SK-N-DZ (cell line): ENCODE measurements at regions not wholly inside any gene's neighbourhood (a gene's known extent, or its start where the extent isn't known, plus 50 kb on each side); places are given as distances from the start of the nearest gene placed in this dataset.

Source experiments
- DNase-seq: peaks from one replicate; pipeline ENCODE4 v3.0.0-alpha.2; 2015; ENCODE audit warnings: low spot score

GRCh38 chr13:107574517-107575210, 640.7 kb downstream of the LIG4 start:
- DNase-seq: no peak

DNA sequence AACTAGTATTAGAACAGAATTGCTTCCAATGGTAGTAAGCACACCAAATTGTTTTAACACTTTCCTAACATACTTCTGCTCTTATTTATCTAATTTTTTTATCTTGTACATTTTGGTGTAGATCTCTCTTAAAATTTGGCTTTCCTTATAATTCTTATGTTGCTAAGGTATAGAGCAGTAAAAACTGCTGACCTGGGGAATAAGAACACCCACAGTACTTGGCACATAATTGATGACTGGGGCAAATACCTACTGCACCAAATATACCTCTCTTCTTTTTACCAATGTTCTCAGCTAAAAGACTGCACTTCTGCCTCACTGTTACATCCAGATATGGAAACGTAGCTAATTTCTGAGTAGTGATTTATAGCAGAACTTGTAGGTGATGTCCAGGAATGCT, 642.2 kb downstream of the LIG4 start:
- no peak for DNase-seq

DNA sequence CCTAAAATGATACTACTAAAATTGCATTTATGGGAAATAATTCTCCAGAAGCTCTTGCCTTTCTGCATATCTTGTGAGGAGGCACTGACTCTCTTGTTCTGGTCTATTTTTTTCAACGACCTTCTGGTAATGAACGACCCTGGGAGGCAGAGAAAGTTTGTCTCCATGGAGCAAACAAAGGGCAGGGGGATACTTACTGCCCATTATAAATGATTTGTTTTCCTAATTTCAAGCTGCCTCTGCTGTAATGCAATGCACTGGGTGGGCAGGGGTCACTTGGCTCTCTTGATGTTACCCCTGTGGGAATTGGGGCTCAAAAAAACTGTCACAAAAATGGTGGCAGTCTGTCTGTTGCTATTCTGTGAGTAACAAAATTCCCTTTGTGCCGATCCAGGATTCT, 643.2 kb downstream of the LIG4 start:
- no peak for DNase-seq

GRCh38 chr13:107568181-107568580, 647.2 kb downstream of the LIG4 start:
- no peak for DNase-seq

GRCh38 chr13:107563099-107563925, 652.0 kb downstream of the LIG4 start:
- peak; percentile 12 for DNase-seq

GRCh38 chr13:107562203-107562602, 653.1 kb downstream of the LIG4 start:
- DNase-seq: no peak

DNA sequence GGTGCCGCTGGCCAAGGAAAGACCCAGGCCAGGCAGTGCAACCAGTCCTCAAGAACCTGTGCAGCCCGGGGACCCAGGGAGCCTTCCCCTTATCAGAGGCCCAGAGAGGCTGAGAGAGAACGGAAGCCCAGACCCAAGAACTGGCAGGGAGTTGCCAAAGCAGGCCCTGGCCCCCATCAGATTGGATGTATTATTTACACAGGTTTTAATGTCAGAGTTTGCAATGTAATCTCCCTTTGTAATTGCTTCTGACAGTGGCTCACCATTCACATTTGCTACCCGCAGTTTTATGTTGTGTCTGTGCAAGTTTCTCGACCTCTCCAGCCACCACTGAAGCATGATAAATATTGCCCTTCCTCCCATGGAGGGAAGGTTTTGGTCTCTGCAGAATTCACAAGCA, 660.9 kb downstream of the LIG4 start:
- peak; percentile 7 for DNase-seq

DNA sequence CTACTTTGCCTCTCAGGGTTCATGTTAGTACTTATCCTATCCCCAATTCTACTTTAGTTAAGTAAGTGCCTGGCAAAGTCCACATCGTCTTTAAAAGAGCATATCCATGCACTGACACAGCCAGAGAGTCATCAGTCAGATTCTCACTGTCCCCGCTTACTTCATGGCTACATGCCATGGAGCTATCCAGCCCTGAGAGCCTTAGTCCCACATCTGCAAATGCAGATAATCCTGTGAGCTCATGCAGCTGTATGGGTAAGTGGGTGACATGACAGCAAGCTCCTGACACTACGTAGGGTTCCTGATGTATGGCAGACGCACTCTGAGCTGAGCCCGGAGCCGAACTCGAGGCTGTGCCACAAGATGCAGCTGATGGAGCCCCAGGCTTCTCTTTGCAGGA, 661.5 kb downstream of the LIG4 start:
- DNase-seq: peak; percentile 21

GRCh38 chr13:107551521-107551920, 663.8 kb downstream of the LIG4 start:
- DNase-seq: no peak

DNA sequence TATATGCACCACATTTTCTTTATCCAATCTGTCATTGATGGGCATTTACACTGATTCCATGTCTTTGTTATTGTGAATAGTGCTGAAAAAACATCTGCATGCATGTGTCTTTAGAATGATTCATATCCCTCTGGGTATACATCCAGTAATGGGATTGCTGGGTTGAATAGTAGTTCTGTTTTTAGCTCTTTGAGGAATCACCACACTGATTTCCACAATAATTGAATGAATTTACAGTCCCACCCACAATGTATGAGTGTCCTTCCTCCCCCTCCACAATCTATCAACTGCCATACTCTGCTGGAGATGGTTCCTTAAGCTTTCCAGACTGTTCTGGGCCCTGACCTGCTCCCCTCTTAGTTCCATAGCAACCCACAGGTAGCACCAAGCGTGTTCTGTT, 667.0 kb downstream of the LIG4 start:
- no peak for DNase-seq

DNA sequence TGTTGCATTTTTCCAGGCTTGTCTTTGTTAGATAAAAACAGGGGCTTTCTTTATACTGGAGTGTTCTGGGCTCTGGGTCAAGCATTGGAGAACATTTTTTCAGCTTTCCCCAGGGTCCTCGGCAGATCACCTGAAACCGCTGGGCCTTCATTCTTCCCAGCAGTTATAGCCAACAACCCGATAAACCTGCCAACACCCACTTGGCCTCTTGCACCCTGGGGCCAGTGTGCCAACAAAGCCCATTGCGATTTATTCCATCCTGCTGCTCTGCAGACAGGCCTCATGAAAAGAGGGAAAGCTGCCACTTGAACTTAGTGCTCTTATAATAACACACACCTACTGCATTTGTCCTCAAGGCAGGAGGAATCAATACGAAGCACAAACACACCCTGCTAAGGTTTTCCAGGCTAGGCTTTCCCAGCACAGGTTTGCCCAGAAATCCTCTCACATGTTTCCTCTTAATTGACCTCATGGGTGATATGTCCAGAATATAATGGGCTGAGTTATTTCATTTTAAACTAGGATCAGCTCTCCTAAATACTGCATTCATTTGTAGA, 669.3 kb downstream of the LIG4 start:
- DNase-seq: no peak

DNA sequence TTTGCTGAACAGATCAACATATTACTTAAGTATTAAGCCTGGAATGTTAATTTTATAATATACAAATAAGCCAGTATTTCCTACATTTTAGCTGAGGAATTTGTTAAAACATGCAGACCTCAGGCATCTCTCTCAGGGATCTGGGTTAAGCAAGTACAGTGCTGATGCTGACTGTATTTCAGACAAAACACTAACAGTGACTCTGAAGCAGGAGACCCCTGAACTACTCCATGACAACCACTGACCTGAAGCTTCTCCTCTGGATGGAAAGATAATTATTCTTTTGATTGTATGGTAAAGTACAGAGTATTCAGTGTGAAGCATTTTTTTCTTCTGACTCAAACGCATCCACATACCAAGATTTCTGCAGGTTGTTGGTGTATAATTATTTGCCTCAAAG, 680.8 kb downstream of the LIG4 start:
- DNase-seq: no peak

GRCh38 chr13:107531816-107532215, 683.5 kb downstream of the LIG4 start:
- no peak for DNase-seq

GRCh38 chr13:107531180-107531579, 684.2 kb downstream of the LIG4 start:
- no peak for DNase-seq

- DNase-seq: no peak
Measured at GRCh38 chr13:107529035-107529434, 686.3 kb downstream of the LIG4 start.

DNA sequence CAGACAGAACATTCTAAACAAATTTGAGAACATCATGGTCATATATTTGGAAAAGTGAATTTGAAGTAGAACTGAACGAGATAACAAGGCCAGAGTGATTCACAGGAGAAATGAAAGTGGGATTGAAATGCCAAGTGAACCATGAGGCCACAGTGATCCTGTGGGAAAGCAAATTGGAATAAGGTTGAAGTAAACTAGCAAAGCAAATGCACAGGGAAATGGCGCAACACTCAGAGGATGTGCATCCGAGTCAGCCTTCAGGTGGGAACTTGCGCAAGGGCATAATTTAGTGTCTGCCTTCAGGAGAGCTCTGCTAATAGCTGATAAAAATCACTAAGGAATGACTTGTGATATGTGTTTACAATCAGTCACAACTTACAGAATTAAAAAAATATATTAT, 696.6 kb downstream of the LIG4 start:
- no peak for DNase-seq

GRCh38 chr13:107518292-107518691, 697.0 kb downstream of the LIG4 start:
- no peak for DNase-seq

- no peak for DNase-seq
Measured at GRCh38 chr13:107516517-107516916, 698.8 kb downstream of the LIG4 start.

DNA sequence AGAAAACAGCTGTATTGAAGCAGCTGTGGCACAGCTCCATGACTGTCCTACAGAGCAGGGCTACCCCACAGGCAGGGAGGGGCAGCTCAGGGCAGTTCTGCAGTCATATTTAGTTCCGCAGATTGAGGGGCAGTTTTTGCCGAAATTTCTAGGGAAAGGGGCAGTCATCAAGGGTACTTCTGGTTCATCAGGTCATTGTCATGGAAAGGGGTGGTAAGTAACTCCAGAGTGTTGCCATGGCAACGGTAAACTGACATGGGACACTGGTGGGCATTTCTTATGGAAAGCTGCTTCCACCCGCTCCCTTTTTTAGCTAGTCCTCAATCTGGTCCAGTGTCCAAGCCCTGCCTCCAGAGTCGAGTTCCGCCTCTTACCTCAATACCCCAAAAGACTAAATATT, 702.8 kb downstream of the LIG4 start:
- no peak for DNase-seq

GRCh38 chr13:107497661-107498060, 717.7 kb downstream of the LIG4 start:
- DNase-seq: no peak

- no peak for DNase-seq
Measured at GRCh38 chr13:107493266-107493665, 722.1 kb downstream of the LIG4 start.

DNA sequence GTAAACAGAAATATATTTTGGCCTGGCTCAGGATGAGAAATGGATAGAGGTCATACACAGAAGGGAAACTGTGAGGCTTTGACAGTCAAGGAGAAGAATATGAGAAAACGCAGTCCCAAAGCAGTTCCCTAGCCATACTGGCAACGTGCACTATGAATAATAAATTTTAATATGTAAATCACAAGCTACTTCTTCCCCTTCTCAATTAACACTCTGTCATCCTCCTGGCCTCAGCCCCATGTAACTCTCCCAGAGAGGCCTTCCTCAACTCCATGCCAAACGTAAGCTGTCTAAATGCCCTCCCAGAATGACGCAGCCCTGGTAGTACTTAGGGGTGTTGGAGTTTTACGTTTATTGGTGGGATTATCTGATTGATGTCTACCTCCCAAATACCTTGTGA, 732.6 kb downstream of the LIG4 start:
- DNase-seq: no peak

GRCh38 chr13:107480130-107480529, 735.2 kb downstream of the LIG4 start:
- DNase-seq: no peak
